Natural killer cell treated with Interleukin-12 subunit alpha and Interleukin-12 subunit beta and Interleukin-15 and Interleukin-18, amount 100 ng/mL, for 72 hours (primary cell): ENCODE measurements at regions not wholly inside any gene's neighbourhood (a gene's known extent, or its start where the extent isn't known, plus 50 kb on each side); places are given as distances from the start of the nearest gene placed in this dataset.
"Not testable (repeated sequence)": the region's sequence is repeated elsewhere in the genome, so short reads cannot be mapped to it uniquely, and the experiment has no call there.

Source experiments
- ATAC-seq, 2 donors: fragments of 150-1000 bp; cut with Tn5 transposase in 1 of 2; sonication (Bioruptor Pico), chemical (Tn5 transposase) in 1 of 2; 2 replicates each; pipeline ENCODE4 v1.10.0; 2021
- DNase-seq: peaks from one replicate; pipeline ENCODE4 v3.0.0; 2022; ENCODE audit warnings: low spot score
- H3K27ac Mint-ChIP-seq, 2 donors: 1 replicate in 1 of 2; 2 replicates in 1 of 2; pipeline ENCODE4 v1.8.0; 2022; ENCODE audit warnings: mixed read lengths in 2 of 2, mild to moderate bottlenecking in 1 of 2, moderate library complexity in 1 of 2
- H3K27me3 Mint-ChIP-seq, 2 donors: 1 replicate in 1 of 2; 2 replicates in 1 of 2; pipeline ENCODE4 v1.8.0; 2022; ENCODE audit warnings: mixed read lengths in 2 of 2
- H3K36me3 Mint-ChIP-seq: one replicate; pipeline ENCODE4 v1.8.0; 2022; ENCODE audit warnings: mixed read lengths
- H3K4me1 Mint-ChIP-seq, 2 donors: 1 replicate in 1 of 2; 2 replicates in 1 of 2; pipeline ENCODE4 v1.8.0; 2022; ENCODE audit warnings: low read depth in 2 of 2, mixed read lengths in 2 of 2, mild to moderate bottlenecking in 1 of 2
- H3K4me3 Mint-ChIP-seq: one replicate; pipeline ENCODE4 v1.8.0; 2022; ENCODE audit warnings: mixed read lengths
- H3K9me3 Mint-ChIP-seq: 2 replicates; pipeline ENCODE4 v1.8.0; 2022; ENCODE audit warnings: mixed read lengths

DNA sequence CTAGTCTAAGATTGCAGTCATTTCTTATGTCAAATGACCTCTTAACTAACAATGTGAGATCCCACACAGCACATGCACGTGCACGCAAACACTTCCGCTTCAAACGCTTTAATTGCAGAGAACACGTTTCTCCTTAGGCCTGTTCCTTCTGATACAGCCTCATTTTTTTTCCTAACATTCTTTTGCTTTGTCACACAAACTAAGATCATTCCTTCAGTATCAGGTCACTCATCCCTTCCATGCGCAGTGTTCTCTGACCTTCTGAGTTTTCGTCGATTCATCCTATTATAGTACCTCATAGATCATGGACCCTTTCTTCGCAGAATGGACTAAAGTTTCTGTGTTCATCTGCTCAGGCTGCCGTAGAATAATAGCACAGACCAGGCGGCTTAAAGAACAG is 327.1 kb upstream of the CDH19 start:
- Mint-ChIP-seq H3K9me3 (peaks cover 12% of the 10 kb centered on the region), H3K27me3 (no peaks in the 10 kb centered on the region), H3K36me3 (peaks cover 6% of the 10 kb centered on the region), H3K27ac (no peak overlapping the region), H3K4me3 (no peak overlapping the region), H3K4me1 (no peaks in the 10 kb centered on the region)
- no peak for DNase-seq
- no peak for ATAC-seq

DNA sequence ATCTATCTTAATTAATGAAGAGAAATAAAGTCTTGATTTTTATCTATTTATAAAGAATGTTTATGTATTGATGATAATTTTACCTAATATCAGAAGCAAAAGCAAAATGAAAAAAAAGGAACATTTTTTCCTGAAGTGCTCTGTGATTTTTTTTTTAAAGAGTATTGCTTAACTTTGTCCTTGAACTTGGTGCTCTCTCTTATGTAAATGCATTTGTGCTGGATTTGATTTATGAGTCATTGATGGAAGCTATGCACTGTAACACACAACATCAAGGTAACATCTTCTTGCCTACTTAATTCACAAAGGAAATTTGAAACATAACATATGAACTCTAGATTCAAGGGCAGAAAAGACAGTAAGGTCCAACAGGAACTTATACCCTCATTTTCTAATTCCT is 312.9 kb upstream of the CDH19 start:
- no peaks in the 10 kb centered on the region for H3K27me3 Mint-ChIP-seq
- no peak overlapping the region for H3K27ac Mint-ChIP-seq
- DNase-seq, result no peak
- ATAC-seq, result no peak
- no peaks in the 10 kb centered on the region for H3K4me1 Mint-ChIP-seq
- H3K36me3 Mint-ChIP-seq, result no peaks in the 10 kb centered on the region
- H3K4me3 Mint-ChIP-seq, result no peak overlapping the region
- peaks cover 3% of the 10 kb centered on the region for H3K9me3 Mint-ChIP-seq

DNA sequence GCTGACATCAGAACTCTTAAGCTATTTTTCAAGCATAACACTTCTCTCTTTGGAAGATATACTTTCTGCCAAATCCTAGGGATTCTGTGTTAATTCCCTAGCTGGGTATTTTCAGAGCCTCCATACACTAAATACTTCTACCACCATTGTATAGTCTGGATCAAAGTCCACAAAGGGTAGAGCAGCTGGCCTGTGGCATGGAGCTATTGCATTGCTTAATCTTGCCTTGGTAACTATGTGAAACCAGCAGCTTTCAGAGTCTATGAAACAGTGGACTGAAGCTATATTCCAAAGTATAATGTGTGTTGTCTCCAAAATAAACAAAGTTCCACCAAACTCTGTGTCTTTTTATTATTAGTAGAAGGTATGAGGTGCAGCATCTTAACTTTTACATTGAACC is 296.9 kb upstream of the CDH19 start:
- Mint-ChIP-seq H3K9me3 (no peaks in the 10 kb centered on the region), H3K4me1 (no peaks in the 10 kb centered on the region), H3K36me3 (no peaks in the 10 kb centered on the region), H3K27me3 (no peaks in the 10 kb centered on the region), H3K4me3 (no peak overlapping the region), H3K27ac (no peak overlapping the region)
- ATAC-seq, result no peak
- DNase-seq, result no peak

DNA sequence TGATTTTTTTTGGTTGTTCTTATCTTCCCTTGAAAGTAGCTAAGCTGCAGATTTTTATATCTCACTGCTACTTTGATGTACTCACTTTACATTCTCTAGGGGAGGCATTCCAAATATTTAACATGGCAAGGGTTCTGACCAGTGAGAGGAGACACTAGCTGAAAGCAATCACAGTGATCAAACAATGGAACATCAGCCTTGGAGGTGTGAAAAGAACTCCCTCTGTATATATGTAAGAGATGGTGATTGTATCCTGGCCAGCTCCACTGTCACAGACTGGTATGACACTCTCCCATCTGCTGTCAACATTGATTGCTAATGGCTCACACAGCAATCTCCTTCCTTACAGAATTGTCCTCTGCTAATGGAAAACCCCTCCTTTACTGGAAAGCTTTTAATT is 291.7 kb upstream of the CDH19 start:
- H3K4me1 Mint-ChIP-seq, result no peaks in the 10 kb centered on the region
- H3K27ac Mint-ChIP-seq, result no peak overlapping the region
- H3K9me3 Mint-ChIP-seq, result peaks cover 3% of the 10 kb centered on the region
- no peaks in the 10 kb centered on the region for H3K36me3 Mint-ChIP-seq
- no peak for ATAC-seq
- no peak overlapping the region for H3K4me3 Mint-ChIP-seq
- DNase-seq, result no peak
- H3K27me3 Mint-ChIP-seq, result no peaks in the 10 kb centered on the region

DNA sequence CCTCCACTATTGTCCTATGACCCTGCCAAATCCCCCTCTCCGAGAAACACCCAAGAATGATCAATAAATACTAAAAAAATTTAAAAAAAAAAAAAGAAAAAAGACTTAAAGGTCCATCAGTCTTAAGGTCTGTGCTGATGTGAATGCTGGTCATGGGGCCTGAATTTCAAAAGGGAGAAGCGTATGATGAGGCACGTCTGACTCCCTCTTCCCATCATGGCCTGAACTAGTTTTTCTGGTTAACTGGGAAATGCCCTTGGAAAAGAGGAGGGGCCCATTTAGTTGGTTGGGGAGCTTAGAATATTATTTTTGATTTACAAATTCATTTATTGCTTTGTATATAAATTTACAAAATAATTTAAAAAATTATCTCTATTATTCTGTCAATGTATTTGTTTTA is 291.0 kb upstream of the CDH19 start:
- DNase-seq (no peak), ATAC-seq (no peak)
- no peak overlapping the region for H3K27ac Mint-ChIP-seq
- no peaks in the 10 kb centered on the region for H3K36me3 Mint-ChIP-seq
- H3K27me3 Mint-ChIP-seq, result no peaks in the 10 kb centered on the region
- H3K4me3 Mint-ChIP-seq, result no peak overlapping the region
- H3K9me3 Mint-ChIP-seq, result peaks cover 4% of the 10 kb centered on the region
- H3K4me1 Mint-ChIP-seq, result no peaks in the 10 kb centered on the region

DNA sequence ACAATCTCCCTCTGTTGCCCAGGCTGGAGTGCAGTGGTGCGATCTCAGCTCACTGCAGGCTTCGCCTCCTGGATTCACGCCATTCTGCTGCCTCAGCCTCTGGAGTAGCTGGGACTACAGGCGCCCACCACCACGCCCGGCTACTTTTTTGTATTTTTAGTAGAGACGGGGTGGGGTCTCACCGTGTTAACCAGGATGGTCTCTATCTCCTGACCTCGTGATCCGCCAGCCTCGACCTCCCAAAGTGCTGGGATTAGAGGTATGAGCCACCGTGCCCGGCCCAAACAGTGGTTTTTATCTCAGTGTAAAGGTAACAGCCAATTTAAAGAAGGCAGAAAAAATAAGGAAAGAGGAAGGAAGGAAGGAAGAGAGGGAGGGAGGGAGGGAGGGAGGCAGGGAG is 288.5 kb upstream of the CDH19 start:
- not testable (repeated sequence) for ATAC-seq, H3K27ac Mint-ChIP-seq, H3K9me3 Mint-ChIP-seq, DNase-seq, H3K27me3 Mint-ChIP-seq, H3K4me1 Mint-ChIP-seq, H3K36me3 Mint-ChIP-seq, H3K4me3 Mint-ChIP-seq

DNA sequence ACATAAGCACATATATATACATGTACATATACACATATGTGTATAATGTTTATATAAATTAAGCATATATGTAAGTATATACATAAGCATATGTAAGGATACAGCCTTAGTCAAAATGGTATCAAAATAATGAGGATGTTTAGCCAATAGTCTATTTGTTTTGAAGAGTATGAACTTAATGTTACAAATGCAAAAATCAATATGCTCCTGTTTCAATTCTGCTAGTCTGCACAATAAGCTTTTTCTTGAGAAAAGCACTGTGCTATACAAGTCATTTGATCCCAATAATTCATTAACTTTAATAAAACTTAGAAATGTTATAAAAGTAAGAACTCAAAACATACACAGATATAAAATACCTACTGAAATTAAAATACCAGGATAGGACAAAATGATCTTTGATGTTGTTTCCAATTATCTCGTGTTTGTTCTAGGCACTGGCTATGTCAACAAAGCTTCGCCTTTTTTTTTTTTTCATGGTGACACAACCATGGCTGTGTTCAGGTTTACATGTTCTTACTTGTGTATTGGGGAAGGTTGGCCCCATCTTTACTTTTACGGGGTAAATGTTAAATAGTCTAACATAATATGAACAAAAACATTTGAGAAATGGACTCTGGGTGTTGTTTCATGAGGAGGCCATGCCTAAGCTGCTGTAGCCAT is 271.1 kb upstream of the CDH19 start:
- Mint-ChIP-seq H3K27me3 (no peaks in the 10 kb centered on the region), H3K9me3 (peaks cover 3% of the 10 kb centered on the region), H3K4me3 (no peak overlapping the region), H3K27ac (no peak overlapping the region), H3K4me1 (no peaks in the 10 kb centered on the region), H3K36me3 (no peaks in the 10 kb centered on the region)
- DNase-seq, result no peak
- ATAC-seq, result no peak

DNA sequence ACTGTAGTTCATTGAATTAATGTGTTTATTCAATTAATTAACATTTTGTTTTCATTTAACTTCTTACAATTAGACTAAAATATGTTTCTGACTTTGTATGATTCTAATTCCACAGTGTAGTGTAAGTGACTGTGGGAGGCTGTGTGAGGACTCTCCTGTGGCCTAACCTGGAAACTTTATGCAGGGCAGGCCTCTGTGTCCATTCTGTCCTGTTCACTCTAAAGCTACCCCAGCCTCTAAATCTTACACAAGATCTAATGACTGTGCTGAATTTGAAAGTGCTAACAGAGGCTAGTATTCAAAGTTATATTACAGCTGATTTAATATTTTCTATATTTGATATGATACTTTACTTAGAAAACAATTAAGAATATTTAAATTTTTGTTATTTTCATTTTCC is 270.5 kb upstream of the CDH19 start:
- no peaks in the 10 kb centered on the region for H3K36me3 Mint-ChIP-seq
- peaks cover 7% of the 10 kb centered on the region for H3K9me3 Mint-ChIP-seq
- H3K4me1 Mint-ChIP-seq, result no peaks in the 10 kb centered on the region
- ATAC-seq (no peak), DNase-seq (no peak)
- no peak overlapping the region for H3K27ac Mint-ChIP-seq
- H3K4me3 Mint-ChIP-seq, result no peak overlapping the region
- no peaks in the 10 kb centered on the region for H3K27me3 Mint-ChIP-seq

DNA sequence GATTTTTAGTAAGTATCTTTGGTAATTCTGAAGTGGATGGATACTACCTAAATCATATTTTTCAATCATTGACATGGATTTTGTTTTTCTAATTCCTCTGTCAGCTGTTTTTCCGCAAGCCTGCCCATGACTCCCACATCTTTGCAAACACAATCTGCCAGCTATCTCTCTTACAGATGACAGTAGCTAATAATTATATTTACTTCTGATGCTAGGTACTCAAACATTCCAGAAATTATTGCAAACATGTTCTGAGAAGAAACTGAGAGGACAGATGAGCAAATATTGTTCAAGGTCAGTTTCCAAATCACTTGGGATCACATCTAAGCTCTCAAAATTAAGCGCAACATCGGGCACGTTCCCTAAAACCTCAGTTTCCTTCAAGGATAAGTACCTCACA is 270.0 kb upstream of the CDH19 start:
- Mint-ChIP-seq H3K27ac (no peak overlapping the region), H3K9me3 (peaks cover 7% of the 10 kb centered on the region), H3K4me1 (no peaks in the 10 kb centered on the region), H3K4me3 (no peak overlapping the region), H3K27me3 (no peaks in the 10 kb centered on the region), H3K36me3 (no peaks in the 10 kb centered on the region)
- ATAC-seq, result no peak
- DNase-seq, result no peak

DNA sequence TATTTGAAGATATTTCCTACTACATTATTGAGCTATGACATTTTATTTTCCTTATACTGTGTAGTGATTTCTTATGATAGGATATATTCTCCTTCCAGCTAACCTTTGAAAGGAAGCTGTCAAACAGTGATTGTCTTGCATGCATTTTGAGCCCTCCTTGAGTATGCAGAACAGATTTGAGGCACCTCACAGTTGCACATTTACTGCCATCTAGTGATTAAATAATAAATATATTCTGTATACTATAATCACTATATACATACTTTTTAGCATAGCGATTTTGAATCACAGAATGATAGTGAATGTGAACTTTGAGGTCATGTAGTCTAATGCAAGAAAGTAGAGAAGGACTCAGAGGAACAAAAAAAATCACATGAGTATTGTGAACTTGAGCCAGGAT is 268.4 kb upstream of the CDH19 start:
- Mint-ChIP-seq H3K27ac (no peak overlapping the region), H3K9me3 (peaks cover 7% of the 10 kb centered on the region), H3K27me3 (no peaks in the 10 kb centered on the region), H3K4me1 (no peaks in the 10 kb centered on the region), H3K4me3 (no peak overlapping the region), H3K36me3 (no peaks in the 10 kb centered on the region)
- no peak for ATAC-seq
- DNase-seq, result no peak

DNA sequence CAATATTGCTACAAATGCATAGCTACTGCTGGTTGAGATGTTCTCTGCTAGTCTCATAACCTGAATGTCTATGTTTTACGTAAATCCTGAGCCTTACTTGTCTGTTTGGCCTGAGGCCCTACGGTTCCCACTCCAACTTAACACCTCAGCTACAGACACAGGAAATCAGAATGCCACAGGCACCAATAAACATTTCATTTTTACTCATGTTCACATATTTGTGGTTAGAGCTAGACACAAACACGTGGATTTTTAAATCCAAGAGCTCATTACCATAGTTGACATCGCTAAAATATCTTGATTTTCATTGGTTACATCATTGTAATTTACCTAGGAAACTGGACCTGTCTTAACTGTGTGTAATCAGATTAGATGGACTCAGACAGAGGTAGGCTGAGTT is 263.8 kb upstream of the CDH19 start:
- DNase-seq (no peak), ATAC-seq (no peak)
- Mint-ChIP-seq H3K36me3 (no peaks in the 10 kb centered on the region), H3K4me3 (no peak overlapping the region), H3K9me3 (peaks cover 7% of the 10 kb centered on the region), H3K4me1 (no peaks in the 10 kb centered on the region), H3K27ac (no peak overlapping the region), H3K27me3 (no peaks in the 10 kb centered on the region)

DNA sequence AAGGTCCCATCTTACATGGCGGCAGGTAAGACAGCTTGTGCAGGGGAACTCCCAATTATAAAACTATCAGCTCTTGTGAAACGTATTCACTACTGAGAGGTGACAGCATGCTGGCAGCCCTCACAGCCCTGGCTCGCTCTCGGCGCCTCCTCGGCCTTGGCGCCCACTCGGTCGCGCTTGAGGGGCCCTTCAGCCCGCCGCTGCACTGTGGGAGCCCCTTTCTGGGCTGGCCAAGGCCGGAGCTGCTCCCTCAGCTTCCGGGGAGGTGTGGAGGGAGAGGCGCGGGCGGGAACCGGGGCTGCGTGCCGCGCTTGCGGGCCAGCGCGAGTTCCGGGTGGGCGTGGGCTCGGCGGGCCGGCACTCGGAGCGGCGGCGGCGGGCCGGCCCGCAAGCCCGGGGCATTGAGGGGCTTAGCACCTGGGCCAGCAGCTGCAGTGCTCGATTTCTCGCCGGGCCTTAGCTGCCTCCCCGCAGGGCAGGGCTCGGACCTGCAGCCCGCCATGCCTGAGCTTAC is 262.6 kb upstream of the CDH19 start:
- H3K4me1 Mint-ChIP-seq, ATAC-seq, H3K27me3 Mint-ChIP-seq, H3K27ac Mint-ChIP-seq, H3K4me3 Mint-ChIP-seq, DNase-seq, H3K9me3 Mint-ChIP-seq, H3K36me3 Mint-ChIP-seq: not testable (repeated sequence)

DNA sequence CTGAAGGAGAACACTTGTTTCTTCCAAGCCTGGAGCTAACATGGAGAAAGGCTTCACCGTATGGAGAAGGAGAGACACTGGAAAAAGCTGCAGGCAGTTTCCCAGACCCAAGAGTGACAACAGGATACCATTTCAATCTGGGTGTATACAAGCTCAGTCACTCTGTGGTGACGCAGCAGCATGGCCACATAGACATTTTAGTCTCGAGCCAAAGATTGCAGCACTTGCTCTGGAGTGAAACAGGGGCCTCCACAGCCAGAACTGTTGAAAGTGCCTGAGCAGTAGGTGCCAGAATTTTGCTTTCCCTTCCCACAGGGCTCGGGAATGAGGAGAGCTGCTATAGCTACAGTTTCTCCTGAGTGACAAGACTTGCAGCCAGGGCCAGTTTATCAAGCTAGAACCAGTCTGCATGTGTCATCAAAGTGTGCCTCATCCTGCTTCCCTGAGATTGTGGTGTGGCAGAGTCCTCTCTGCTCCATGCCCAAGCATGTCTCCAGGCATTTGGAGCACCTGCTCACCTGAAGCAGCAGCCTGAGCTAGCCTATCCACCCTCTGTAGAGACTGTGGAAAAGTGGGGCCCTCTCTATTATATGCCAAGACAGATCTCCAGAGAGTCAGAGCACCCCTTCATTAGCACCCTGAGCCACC is 234.6 kb upstream of the CDH19 start:
- no peaks in the 10 kb centered on the region for H3K4me1 Mint-ChIP-seq
- peak in 1 of 2 donors; percentile 40 for ATAC-seq

DNA sequence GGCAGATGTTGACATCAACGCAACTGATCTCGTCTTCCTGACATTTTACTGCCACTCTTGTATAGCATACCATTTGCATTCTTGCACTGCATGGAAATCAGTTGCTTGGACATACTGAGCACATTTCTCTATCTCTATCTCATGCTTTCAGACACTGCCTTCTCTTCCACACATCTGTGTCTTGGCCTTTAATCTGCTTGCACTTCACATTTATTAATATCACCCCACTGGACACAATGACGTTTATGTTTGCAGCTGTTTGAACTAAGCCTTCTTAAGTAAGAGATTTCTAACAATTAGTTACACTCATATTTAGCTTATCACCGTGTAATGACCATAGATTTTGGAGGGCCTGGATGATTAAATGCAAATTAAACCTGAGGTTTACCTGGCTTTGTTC is 229.8 kb upstream of the CDH19 start:
- Mint-ChIP-seq H3K4me3 (no peak overlapping the region), H3K27ac (no peak overlapping the region)
- ATAC-seq, result no peak

More for the DNA sequence above, 234.6 kb upstream of the CDH19 start:
- Mint-ChIP-seq H3K27ac (no peak overlapping the region), H3K9me3 (peaks cover 12% of the 10 kb centered on the region), H3K36me3 (peaks cover 6% of the 10 kb centered on the region), H3K4me3 (no peak overlapping the region), H3K27me3 (no peaks in the 10 kb centered on the region)
- no peak for DNase-seq

DNA sequence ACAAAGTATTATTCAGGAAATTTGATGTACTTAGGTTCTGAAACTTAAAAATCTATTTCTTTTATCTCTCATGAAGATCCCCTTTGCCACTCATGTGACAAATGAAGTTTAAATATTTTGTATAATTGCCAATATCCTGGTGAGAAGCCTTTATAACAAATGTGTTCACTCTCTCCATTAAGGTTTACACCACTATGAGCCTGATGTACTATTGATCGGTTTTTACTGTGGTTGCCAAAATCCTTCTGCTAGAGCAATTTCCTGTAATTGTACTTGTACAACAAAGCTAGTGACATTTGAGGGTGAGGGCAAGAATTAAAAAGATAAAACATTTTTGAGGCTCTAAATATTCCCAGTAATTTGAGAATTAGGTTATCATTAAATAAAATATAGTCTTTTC is 222.3 kb upstream of the CDH19 start:
- Mint-ChIP-seq H3K4me1 (no peaks in the 10 kb centered on the region), H3K9me3 (peaks cover 3% of the 10 kb centered on the region), H3K36me3 (peaks cover 6% of the 10 kb centered on the region), H3K4me3 (no peak overlapping the region), H3K27me3 (no peaks in the 10 kb centered on the region), H3K27ac (no peak overlapping the region)
- ATAC-seq, result no peak
- no peak for DNase-seq

More for the DNA sequence above, 229.8 kb upstream of the CDH19 start:
- peaks cover 6% of the 10 kb centered on the region for H3K36me3 Mint-ChIP-seq
- H3K4me1 Mint-ChIP-seq, result no peaks in the 10 kb centered on the region
- H3K9me3 Mint-ChIP-seq, result peaks cover 10% of the 10 kb centered on the region
- DNase-seq, result no peak
- H3K27me3 Mint-ChIP-seq, result no peaks in the 10 kb centered on the region
